ENCODE measurements at regions not wholly inside any gene's neighbourhood (a gene's known extent, or its start where the extent isn't known, plus 50 kb on each side); places are given as distances from the start of the nearest gene placed in this dataset.

DNA sequence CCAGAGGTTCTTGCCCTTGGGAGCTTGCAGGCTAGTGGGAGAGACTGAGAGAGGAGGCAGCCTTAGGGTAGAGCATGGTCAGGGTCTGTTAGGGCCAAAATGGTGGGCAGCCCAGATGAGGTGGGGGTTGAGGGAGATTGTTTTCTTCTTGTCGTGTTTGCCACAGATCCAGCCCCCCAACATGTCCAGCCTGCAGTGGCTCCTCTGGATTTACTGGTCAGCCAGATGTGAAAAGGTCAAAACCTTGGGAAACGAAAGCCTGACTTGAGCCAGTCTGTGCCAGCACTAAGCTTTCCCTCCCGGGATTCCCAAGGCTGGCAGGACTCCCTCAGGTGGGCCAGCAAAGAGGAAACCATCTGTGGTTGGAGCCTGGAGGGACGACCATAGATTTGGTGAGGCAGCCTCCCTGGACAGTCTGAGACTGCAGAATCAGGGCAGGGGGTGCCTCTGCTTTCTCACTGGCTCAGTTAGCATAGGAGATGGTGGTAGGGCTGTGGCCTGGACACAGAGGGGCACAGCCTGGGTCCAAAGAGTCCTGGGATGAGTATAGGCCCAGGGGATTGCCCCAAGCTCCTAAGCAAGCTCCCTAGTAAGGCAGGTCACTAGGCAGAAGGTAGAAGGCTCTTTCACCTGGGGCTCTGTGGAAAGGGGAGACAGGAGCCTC lies 51.2 kb upstream of the PRR23C start:
- DNase-seq (ENCODE audit: insufficient read length, low spot score, missing footprints): no peak
- H3K4me3 ChIP-seq (ENCODE audit: insufficient read depth, low read length): no peak overlapping the region

GRCh38 chr3:139096670-139097069 lies 52.0 kb upstream of the PRR23C start:
- no peaks in the 10 kb centered on the region for H3K27me3 ChIP-seq (ENCODE audit: insufficient read depth, low read length)
- TF ChIP-seq CTCF (IDR thresholded peaks at IDR 0.05; ENCODE audit: extremely low read depth, low read depth, low read length): no peak
- no peaks in the 10 kb centered on the region for H3K79me2 ChIP-seq (ENCODE audit: insufficient read depth, low read length)
- H3K4me3 ChIP-seq (ENCODE audit: insufficient read depth, low read length): no peak overlapping the region
- no peaks in the 10 kb centered on the region for H4K20me1 ChIP-seq (ENCODE audit: insufficient read depth, low read length)
- no peak overlapping the region for H3K27ac ChIP-seq (ENCODE audit: low read depth, low read length)
- no peak overlapping the region for H2AFZ ChIP-seq (ENCODE audit: low read length)
- DNase-seq (ENCODE audit: insufficient read length, low spot score, missing footprints): no peak
- no peaks in the 10 kb centered on the region for H3K4me1 ChIP-seq (ENCODE audit: insufficient read depth, low read length)
- H3K9me3 ChIP-seq (ENCODE audit: low read depth, low read length): no peaks in the 10 kb centered on the region
- H3K4me2 ChIP-seq (ENCODE audit: insufficient read depth, low read length): no peak overlapping the region
- no peaks in the 10 kb centered on the region for H3K36me3 ChIP-seq (ENCODE audit: insufficient read depth, low read length)

More for the DNA sequence above, 51.2 kb upstream of the PRR23C start:
- H3K4me2 ChIP-seq (ENCODE audit: insufficient read depth, low read length): no peak overlapping the region
- TF ChIP-seq CTCF (IDR thresholded peaks at IDR 0.05; ENCODE audit: extremely low read depth, low read depth, low read length): no peak
- H3K4me1 ChIP-seq (ENCODE audit: insufficient read depth, low read length): no peaks in the 10 kb centered on the region
- H3K27ac ChIP-seq (ENCODE audit: low read depth, low read length): no peak overlapping the region
- no peaks in the 10 kb centered on the region for H3K79me2 ChIP-seq (ENCODE audit: insufficient read depth, low read length)
- H4K20me1 ChIP-seq (ENCODE audit: insufficient read depth, low read length): no peaks in the 10 kb centered on the region
- no peak overlapping the region for H2AFZ ChIP-seq (ENCODE audit: low read length)
- no peaks in the 10 kb centered on the region for H3K27me3 ChIP-seq (ENCODE audit: insufficient read depth, low read length)
- H3K9me3 ChIP-seq (ENCODE audit: low read depth, low read length): no peaks in the 10 kb centered on the region
- no peaks in the 10 kb centered on the region for H3K36me3 ChIP-seq (ENCODE audit: insufficient read depth, low read length)

DNA sequence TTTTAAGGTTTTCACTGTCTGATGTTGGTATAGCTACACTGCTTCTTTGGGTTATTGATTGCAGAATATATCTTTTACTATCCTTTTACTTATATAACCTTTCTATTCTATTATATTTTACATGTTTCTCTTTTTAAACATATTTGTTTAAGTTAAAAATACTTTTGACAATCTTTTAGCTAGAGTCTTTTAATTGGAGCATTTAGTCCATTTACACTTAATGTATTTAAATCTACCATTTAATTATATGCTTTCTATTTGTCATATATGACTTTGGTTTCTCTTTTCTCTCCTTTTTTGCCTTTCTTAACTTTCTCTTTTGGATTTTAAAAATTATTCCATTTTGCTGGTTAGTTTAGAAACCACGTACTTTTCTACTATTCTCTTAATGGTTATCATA lies 53.7 kb upstream of the PRR23C start:
- Histone ChIP-seq H3K9me3 (ENCODE audit: low read depth, low read length) (no peaks in the 10 kb centered on the region), H3K79me2 (ENCODE audit: insufficient read depth, low read length) (no peaks in the 10 kb centered on the region), H3K4me2 (ENCODE audit: insufficient read depth, low read length) (no peak overlapping the region), H3K27ac (ENCODE audit: low read depth, low read length) (no peak overlapping the region), H3K36me3 (ENCODE audit: insufficient read depth, low read length) (no peaks in the 10 kb centered on the region), H3K4me1 (ENCODE audit: insufficient read depth, low read length) (no peaks in the 10 kb centered on the region), H4K20me1 (ENCODE audit: insufficient read depth, low read length) (no peaks in the 10 kb centered on the region), H3K4me3 (ENCODE audit: insufficient read depth, low read length) (no peak overlapping the region), H3K27me3 (ENCODE audit: insufficient read depth, low read length) (no peaks in the 10 kb centered on the region), H2AFZ (ENCODE audit: low read length) (no peak overlapping the region)
- DNase-seq (ENCODE audit: insufficient read length, low spot score, missing footprints): no peak
- TF ChIP-seq CTCF (IDR thresholded peaks at IDR 0.05; ENCODE audit: extremely low read depth, low read depth, low read length): no peak

DNA sequence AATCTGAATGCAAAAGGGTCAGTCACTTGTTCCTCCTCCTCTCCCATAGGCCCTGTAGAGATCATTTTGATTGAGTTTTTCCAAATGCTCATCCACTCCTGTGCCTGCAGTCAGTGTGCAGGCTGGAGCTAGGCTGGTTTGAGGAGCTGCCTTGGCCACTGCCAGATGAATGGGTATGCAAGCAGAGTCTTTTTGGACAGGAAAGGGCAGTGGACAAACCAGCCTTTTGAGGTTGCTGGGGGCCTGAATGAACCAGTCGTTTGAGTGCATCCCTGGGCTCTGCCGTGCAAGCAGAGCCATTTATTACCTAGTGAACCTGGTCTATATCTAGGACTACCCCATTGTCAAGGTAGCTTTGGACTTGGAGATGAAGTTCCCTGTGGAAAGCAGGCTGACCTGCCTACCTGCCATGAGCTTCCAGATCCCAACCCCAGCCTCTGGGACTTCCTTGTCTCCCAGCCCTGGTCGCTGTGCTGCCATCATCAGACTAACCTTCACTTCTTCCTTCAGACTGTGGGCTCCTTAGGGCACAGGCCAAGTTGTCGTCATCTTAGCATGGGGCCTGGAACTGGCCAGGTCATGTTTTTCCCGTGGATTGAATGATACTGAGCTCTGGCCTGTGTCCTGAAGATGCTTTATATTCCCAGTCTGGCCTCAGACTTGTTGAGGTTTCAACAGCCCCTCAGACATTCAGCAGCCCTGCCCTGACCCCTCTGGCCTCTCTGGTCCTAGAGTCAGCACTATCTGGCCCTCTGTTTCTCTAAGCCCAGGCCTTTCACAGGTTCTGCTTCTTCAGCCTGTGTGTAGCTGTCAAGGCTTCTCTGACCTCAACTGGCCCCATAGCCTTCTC lies 55.5 kb upstream of the PRR23C start:
- peaks cover 3% of the 10 kb centered on the region for H3K27me3 ChIP-seq (ENCODE audit: insufficient read depth, low read length)
- no peaks in the 10 kb centered on the region for H3K79me2 ChIP-seq (ENCODE audit: insufficient read depth, low read length)
- H2AFZ ChIP-seq (ENCODE audit: low read length): no peak overlapping the region
- H3K4me1 ChIP-seq (ENCODE audit: insufficient read depth, low read length): no peaks in the 10 kb centered on the region
- no peaks in the 10 kb centered on the region for H4K20me1 ChIP-seq (ENCODE audit: insufficient read depth, low read length)
- H3K36me3 ChIP-seq (ENCODE audit: insufficient read depth, low read length): no peaks in the 10 kb centered on the region
- TF ChIP-seq CTCF (IDR thresholded peaks at IDR 0.05; ENCODE audit: extremely low read depth, low read depth, low read length): no peak
- no peaks in the 10 kb centered on the region for H3K9me3 ChIP-seq (ENCODE audit: low read depth, low read length)
- no peak overlapping the region for H3K4me2 ChIP-seq (ENCODE audit: insufficient read depth, low read length)
- no peak overlapping the region for H3K4me3 ChIP-seq (ENCODE audit: insufficient read depth, low read length)
- DNase-seq (ENCODE audit: insufficient read length, low spot score, missing footprints): no peak
- H3K27ac ChIP-seq (ENCODE audit: low read depth, low read length): no peak overlapping the region
